22Rv1 (cell line): ENCODE measurements at regions not wholly inside any gene's neighbourhood (a gene's known extent, or its start where the extent isn't known, plus 50 kb on each side); places are given as distances from the start of the nearest gene placed in this dataset.

Experiments
- CTCF ChIP-seq: fragments of 450-650 bp; IDR thresholded peaks from 2 replicates; pipeline ENCODE4 v1.5.1; 2017; ENCODE audit warnings: mild to moderate bottlenecking
- ZFX ChIP-seq: fragments of 450-650 bp; IDR thresholded peaks from 2 replicates; pipeline ENCODE4 v1.6.1; 2017; ENCODE audit warnings: antibody characterized with exemption, borderline replicate concordance

GRCh38 chr17:71905376-71906031 lies 215.3 kb upstream of the SOX9 start:
- no peak for TF ChIP-seq CTCF
- TF ChIP-seq ZFX: no peak
